T-helper 2 cell treated with Interferon-gamma antibody and Interleukin-4, amounts not matched to agents 100 ng/mL and 5 ng/mL, for 36 hours (primary cell): ENCODE measurements at regions not wholly inside any gene's neighbourhood (a gene's known extent, or its start where the extent isn't known, plus 50 kb on each side); places are given as distances from the start of the nearest gene placed in this dataset.
"Not testable (repeated sequence)": the region's sequence is repeated elsewhere in the genome, so short reads cannot be mapped to it uniquely, and the experiment has no call there.

ENCODE experiments used
- intact Hi-C: fragments of 100-400 bp; cut with micrococcal nuclease; formaldehyde crosslinking; loops from one replicate; pipeline ENCODE4 v1.15.1; 2023

DNA sequence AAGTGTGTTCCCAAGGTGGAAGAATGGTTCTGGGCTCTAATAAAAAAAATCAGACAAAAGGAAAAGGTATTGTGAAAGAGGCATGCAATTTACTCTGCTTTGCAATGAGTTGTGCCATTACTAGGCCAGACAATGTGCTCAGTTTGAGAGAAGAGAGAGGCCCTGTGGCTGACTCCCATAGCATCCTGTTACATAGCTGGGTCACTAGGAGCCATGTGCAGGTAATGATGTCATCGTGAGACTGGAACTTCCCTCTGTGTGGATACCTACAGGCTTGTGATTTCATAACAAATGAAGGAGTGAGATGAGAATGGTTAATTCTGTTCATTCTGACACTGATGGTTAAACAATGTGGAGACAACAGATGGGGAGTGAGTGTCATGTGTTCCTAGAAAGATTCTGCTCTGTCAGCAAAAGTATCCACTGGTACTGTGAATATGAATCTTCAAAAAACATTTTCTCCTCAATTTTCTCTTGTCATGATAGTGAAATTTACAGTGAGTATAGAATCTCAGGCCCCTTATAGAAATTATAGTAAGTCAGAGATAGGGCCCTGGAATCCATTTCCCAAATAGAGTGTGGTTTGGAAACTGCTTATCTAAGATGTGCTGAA, 648.7 kb upstream of the DPPA4 start:
- intact Hi-C loops, result no loop called here

- intact Hi-C loops, result no loop called here
Measured at GRCh38 chr3:109994853-109995252, 657.5 kb upstream of the DPPA4 start.

DNA sequence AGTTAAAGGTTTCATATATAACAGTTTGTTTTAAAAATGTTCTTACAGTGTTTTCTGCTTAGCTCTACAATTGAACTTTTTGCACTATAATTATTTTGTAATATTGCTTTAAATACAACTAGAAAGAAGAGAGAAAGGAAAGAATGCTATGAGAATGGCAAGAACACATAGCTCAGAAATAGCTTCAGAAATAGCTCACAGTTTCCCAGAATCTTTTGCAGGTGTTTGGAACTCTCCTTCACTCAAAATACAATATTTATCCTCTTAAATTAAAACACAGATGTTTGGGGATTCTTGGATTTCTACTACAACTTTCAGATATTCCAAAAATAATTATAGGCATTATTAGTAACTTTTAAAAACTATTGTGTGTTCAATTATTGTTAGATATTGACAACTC, 658.0 kb upstream of the DPPA4 start:
- intact Hi-C loops, result no loop called here

GRCh38 chr3:110001905-110002304, 664.6 kb upstream of the DPPA4 start:
- intact Hi-C loops, result not testable (repeated sequence)

DNA sequence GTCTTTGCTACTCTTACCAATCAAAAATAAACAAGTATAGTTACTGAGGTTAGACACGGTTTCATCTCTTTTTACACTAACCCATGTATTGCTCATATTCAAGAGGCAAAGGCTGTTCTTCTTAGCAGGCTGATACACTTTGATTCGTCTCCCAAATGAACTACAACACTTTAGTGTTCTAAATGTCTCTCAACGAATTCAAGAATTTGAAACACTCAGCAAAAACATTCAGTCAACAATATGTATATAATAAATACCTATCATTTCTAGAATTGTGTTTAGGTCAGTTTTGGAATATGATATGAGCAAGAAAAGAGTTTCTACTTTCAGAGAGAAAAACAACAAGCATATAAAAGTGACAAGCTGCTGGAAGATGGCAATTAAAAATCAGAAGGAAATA, 669.6 kb upstream of the DPPA4 start:
- intact Hi-C loops, result no loop called here

- intact Hi-C loops, result no loop called here
Measured at GRCh38 chr3:110015231-110015963, 678.1 kb upstream of the DPPA4 start.

- intact Hi-C loops, result no loop called here
Measured at GRCh38 chr3:110016235-110016815, 679.0 kb upstream of the DPPA4 start.

GRCh38 chr3:110017304-110017703, 680.0 kb upstream of the DPPA4 start:
- intact Hi-C loops, result no loop called here

DNA sequence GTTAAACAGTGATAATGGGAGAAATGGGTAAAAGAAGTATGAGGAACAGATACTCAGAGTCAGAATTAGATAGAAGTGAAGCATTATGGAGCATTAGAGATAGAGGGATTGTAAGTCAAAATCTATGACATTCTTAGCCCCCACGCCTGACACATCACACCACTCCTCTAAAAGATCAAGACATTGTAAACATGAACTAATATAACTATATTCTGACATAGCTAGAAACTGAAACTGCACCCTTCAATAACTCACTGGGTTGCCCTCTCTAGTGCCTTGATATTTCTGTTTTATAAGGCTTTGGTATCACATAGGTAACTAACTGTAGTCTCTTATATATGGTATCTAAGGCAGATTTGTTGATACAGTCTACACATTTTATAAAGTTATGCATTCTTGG, 684.3 kb upstream of the DPPA4 start:
- intact Hi-C loops, result no loop called here

DNA sequence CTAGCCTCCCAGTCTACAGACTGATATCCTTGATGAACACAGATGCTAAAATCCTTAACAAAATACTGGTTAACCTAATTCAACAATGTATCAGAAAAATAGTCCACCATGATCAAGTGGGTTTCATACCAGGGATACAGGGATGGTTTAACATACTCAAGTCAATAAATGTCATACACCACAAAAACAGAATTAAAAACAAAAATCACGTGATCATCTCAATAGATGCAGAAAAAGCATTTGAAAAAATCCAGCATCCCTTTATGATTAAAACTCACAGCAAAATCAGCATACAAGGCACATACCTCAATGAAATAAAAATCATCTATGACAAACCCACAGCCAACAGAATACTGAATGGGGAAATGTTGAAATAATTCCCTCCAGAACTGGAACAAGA, 685.7 kb upstream of the DPPA4 start:
- intact Hi-C loops, result not testable (repeated sequence)

GRCh38 chr3:110026421-110026820, 689.1 kb upstream of the DPPA4 start:
- intact Hi-C loops, result no loop called here

GRCh38 chr3:110027446-110028080, 690.2 kb upstream of the DPPA4 start:
- intact Hi-C loops, result no loop called here

DNA sequence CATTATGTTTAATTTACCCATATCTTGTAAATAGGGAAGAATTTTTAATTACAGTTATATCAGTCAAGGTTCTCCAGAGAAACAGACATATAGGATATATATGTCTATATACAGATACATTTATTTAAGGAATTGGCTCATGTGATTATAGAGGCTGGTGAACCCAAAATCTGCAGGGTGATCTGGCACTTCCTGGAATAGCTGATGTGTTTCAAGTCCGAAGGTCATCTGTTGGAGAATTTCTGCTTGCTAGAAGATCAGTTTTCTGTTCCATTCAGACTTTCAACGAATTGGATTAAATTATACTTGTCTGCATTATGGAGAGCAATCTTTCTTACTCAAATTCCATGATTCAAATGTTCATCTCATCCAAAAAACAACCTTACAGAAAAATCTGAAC, 694.6 kb upstream of the DPPA4 start:
- intact Hi-C loops, result no loop called here

DNA sequence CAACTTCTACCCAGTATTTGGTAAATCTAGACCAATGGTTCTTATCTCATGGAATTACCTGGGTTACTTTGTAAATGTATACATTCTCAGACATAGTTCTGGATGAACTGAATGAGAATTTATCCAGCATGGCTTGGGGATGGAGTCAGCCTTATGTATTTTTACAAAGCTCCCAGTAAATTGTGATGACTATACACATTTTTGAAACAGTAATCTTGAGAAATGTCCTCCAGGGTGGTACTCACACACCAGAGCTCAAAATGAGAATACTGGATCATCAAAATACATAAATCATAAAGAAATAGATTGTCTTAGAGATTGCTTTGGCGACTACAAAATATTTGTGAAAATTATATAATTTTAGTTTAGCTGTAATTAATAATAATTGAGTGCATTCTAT, 722.1 kb upstream of the DPPA4 start:
- intact Hi-C loops, result no loop called here

DNA sequence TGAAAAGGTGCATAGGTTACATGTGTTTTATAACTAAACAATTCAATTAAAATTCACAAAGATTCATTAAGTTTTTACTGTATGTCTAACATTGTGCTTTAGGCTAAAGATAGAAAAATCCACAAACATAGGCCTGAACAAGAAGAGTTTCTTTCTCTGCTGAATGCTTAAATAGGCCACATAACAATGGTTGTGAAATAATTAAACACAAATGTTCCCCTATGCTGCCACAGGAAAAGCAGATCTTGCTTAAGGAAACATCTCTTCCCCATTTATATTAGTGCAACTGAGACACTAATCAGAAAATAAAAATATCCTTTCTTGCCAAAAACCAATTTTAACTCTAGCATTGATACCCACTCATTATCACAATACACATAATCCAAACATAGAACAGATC, 725.4 kb upstream of the DPPA4 start:
- intact Hi-C loops, result no loop called here

- intact Hi-C loops, result no loop called here
Measured at GRCh38 chr3:110063178-110063577, 725.8 kb upstream of the DPPA4 start.

GRCh38 chr3:110066206-110066605, 728.9 kb upstream of the DPPA4 start:
- intact Hi-C loops, result no loop called here

GRCh38 chr3:110067527-110067926, 730.2 kb upstream of the DPPA4 start:
- intact Hi-C loops, result no loop called here

DNA sequence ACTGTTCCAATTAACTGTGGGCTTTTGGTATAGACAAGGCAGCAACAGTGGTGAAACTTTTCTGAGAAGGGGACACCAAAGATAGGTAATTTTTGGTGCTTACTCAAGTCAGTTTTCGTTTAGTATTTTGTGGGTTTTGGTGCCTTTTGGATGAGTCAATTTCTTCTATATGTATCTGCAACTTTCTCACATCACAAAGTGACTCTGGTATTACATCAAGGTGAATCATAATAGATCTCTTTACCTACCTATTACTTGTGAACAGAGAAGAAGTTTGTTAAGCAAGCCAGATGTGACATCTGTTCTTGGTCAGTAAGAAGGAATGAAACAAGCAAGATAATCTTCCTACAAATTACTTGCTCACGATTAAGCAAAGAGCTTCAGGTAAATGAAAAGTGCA, 732.4 kb upstream of the DPPA4 start:
- intact Hi-C loops, result no loop called here

- intact Hi-C loops, result no loop called here
Measured at GRCh38 chr3:110070161-110070916, 733.0 kb upstream of the DPPA4 start.

- intact Hi-C loops, result no loop called here
Measured at GRCh38 chr3:110074095-110074494, 736.7 kb upstream of the DPPA4 start.

GRCh38 chr3:110077093-110077492, 739.7 kb upstream of the DPPA4 start:
- intact Hi-C loops, result no loop called here
